ENCODE measurements at regions not wholly inside any gene's neighbourhood (a gene's known extent, or its start where the extent isn't known, plus 50 kb on each side); places are given as distances from the start of the nearest gene placed in this dataset.

DNA sequence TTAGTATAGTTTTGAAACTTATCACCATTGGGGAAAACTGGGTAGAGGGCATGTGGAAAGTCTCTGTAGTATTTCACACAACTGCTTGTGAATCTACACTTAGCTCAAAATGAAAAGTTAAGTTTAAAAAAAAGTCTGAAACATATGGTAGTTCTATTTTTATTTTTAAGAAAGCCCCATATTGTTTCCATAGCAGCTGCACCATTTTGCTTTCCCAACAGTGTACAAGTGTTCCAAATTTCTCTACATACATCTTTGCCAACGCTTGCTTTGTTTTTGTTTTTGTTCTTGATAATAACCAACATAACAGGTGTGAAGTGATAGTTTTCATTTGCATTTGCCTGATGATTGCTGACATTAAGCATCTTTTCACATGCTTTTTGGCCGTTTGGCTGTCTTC is 445.2 kb downstream of the FAM181B start:
- TF ChIP-seq, protein P1, sequence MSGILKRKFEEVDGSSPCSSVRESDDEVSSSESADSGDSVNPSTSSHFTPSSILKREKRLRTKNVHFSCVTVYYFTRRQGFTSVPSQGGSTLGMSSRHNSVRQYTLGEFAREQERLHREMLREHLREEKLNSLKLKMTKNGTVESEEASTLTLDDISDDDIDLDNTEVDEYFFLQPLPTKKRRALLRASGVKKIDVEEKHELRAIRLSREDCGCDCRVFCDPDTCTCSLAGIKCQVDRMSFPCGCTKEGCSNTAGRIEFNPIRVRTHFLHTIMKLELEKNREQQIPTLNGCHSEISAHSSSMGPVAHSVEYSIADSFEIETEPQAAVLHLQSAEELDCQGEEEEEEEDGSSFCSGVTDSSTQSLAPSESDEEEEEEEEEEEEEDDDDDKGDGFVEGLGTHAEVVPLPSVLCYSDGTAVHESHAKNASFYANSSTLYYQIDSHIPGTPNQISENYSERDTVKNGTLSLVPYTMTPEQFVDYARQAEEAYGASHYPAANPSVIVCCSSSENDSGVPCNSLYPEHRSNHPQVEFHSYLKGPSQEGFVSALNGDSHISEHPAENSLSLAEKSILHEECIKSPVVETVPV (CRISPR knock-in tag; IDR thresholded peaks at IDR 0.05): no peak
- TF ChIP-seq ZC3H10 (CRISPR knock-in tag; IDR thresholded peaks at IDR 0.05) (no peak), GLIS3 (CRISPR knock-in tag; IDR thresholded peaks at IDR 0.05) (no peak), ZNF70 (CRISPR knock-in tag; IDR thresholded peaks at IDR 0.05) (no peak), RARB (CRISPR knock-in tag; IDR thresholded peaks at IDR 0.05) (no peak), BACH2 (CRISPR knock-in tag; IDR thresholded peaks at IDR 0.05; ENCODE audit: borderline replicate concordance) (no peak), CSDC2 (CRISPR knock-in tag; IDR thresholded peaks at IDR 0.05) (no peak), TSHZ2 (CRISPR knock-in tag; IDR thresholded peaks at IDR 0.05) (no peak), PPARA (CRISPR knock-in tag; IDR thresholded peaks at IDR 0.05; ENCODE audit: borderline replicate concordance) (no peak), CREB5 (CRISPR knock-in tag; IDR thresholded peaks at IDR 0.05; ENCODE audit: low read depth) (no peak)
- TF ChIP-seq, protein P2, sequence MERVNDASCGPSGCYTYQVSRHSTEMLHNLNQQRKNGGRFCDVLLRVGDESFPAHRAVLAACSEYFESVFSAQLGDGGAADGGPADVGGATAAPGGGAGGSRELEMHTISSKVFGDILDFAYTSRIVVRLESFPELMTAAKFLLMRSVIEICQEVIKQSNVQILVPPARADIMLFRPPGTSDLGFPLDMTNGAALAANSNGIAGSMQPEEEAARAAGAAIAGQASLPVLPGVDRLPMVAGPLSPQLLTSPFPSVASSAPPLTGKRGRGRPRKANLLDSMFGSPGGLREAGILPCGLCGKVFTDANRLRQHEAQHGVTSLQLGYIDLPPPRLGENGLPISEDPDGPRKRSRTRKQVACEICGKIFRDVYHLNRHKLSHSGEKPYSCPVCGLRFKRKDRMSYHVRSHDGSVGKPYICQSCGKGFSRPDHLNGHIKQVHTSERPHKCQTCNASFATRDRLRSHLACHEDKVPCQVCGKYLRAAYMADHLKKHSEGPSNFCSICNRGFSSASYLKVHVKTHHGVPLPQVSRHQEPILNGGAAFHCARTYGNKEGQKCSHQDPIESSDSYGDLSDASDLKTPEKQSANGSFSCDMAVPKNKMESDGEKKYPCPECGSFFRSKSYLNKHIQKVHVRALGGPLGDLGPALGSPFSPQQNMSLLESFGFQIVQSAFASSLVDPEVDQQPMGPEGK (CRISPR knock-in tag; IDR thresholded peaks at IDR 0.05; ENCODE audit: borderline replicate concordance): no peak

All from SK-N-SH treated with all-trans-retinoic acid at 6 μM for 48 hours (cell line).